Stomach (tissue), 8 donors: ENCODE measurements at regions not wholly inside any gene's neighbourhood (a gene's known extent, or its start where the extent isn't known, plus 50 kb on each side); places are given as distances from the start of the nearest gene placed in this dataset.

ENCODE experiments used
- DNase-seq, 2 donors: peaks; one replicate each; pipeline versions ENCODE4 v3.0.0 to v3.0.0-alpha.2; 2013 to 2019
- H3K27ac ChIP-seq, 5 donors: fragments of 200-600 bp in 4 of 5; sonication (generic) in 4 of 5; one replicate each; pipeline ENCODE4 v1.5.1; 2013 to 2019; ENCODE audit warnings: mild to moderate bottlenecking in 1 of 5, moderate library complexity in 1 of 5
- H3K27me3 ChIP-seq, 3 donors: fragments of 200-600 bp; sonication (generic); one replicate each; pipeline ENCODE4 v1.5.1; 2017 to 2019; ENCODE audit warnings: mixed run types in 1 of 3
- H3K36me3 ChIP-seq, 4 donors: fragments of 200-600 bp; sonication (generic); 1 replicate in 3 of 4; 2 replicates in 1 of 4; pipeline ENCODE4 v1.5.1; 2016 to 2019
- H3K4me1 ChIP-seq, 4 donors: fragments of 200-600 bp; sonication (generic); one replicate each; pipeline ENCODE4 v1.5.1; 2016 to 2019
- H3K4me3 ChIP-seq, 4 donors: fragments of 200-600 bp; sonication (generic) in 3 of 4; one replicate each; pipeline ENCODE4 v1.5.1; 2016 to 2019; ENCODE audit warnings: mild to moderate bottlenecking in 1 of 4
- H3K9me3 ChIP-seq, 4 donors: fragments of 200-600 bp; sonication (generic); one replicate each; pipeline ENCODE4 v1.5.1; 2016 to 2019
- CTCF ChIP-seq, 7 experiments: fragments of 450-650 bp in 4 of 7; fragments of 200-600 bp in 3 of 7; sonication (generic) in 3 of 7; IDR thresholded peaks; one replicate each; pipeline ENCODE4 v1.5.1; 2016 to 2019; ENCODE audit warnings: antibody characterized with exemption in 7 of 7, control low read depth in 2 of 7, mild to moderate bottlenecking in 1 of 7
- EP300 ChIP-seq: sonication (generic); formaldehyde crosslinking; IDR thresholded peaks from one replicate; pipeline ENCODE4 v1.6.1; 2017; ENCODE audit warnings: antibody characterized with exemption
- POLR2A ChIP-seq, 4 donors: fragments of 450-650 bp; IDR thresholded peaks; one replicate each; pipeline ENCODE4 v1.6.1; 2016; ENCODE audit warnings: antibody characterized with exemption in 4 of 4, control low read depth in 2 of 4, mild to moderate bottlenecking in 1 of 4, moderate library complexity in 1 of 4
- POLR2AphosphoS5 ChIP-seq, 3 donors: sonication (generic); formaldehyde crosslinking; IDR thresholded peaks; one replicate each; pipeline ENCODE4 v1.6.1; 2016; ENCODE audit warnings: antibody characterized with exemption in 3 of 3
- WGBS, 5 donors: extraction: QIAGEN DNeasy Blood & Tissue Kit in 3 of 5; methylation state at CpG; one replicate each; pipeline versions ENCODE4 v1.1.5 to v1.1.7; 2013 to 2018; 5-methylcytosine and 5-hydroxymethylcytosine counted together
- intact Hi-C: fragments of 100-400 bp; cut with DNase I; formaldehyde crosslinking; loops from one replicate; pipeline ENCODE4 v1.15.1; 2023; ENCODE audit warnings: low total_unique reads
- donor health status: healthy with polysubstance abuse.
- donor health status: Bipolar disorder and iron deficiency.
- donor health status: healthy.

GRCh38 chr7:28270536-28270935, 89.9 kb upstream of the JAZF1 start:
- no peak overlapping the region for H3K4me3 ChIP-seq
- intact Hi-C loops: no loop called here
- 96 to 100% (median 98%) methylated on average over 11 of the region's 11 CpGs for WGBS, 5 donors
- H3K27ac ChIP-seq: no peak overlapping the region
- no peaks in the 10 kb centered on the region for H3K9me3 ChIP-seq
- no peak for DNase-seq
- no peaks in the 10 kb centered on the region for H3K27me3 ChIP-seq
- H3K4me1 ChIP-seq: peaks cover 0 to 5% (median 0%) of the 10 kb centered on the region in 4 donors
- H3K36me3 ChIP-seq: no peaks in the 10 kb centered on the region
- TF ChIP-seq POLR2A (IDR thresholded peaks at IDR 0.05) (no peak), CTCF (IDR thresholded peaks at IDR 0.05) (no peak), POLR2AphosphoS5 (IDR thresholded peaks at IDR 0.05) (no peak), EP300 (no peak)

- TF ChIP-seq POLR2A (IDR thresholded peaks at IDR 0.05) (no peak), CTCF (IDR thresholded peaks at IDR 0.05) (peak in 5 of 7 experiments; percentile 21 to 50 (median 45))
- peaks cover 0 to 5% (median 0%) of the 10 kb centered on the region in 4 donors for H3K4me1 ChIP-seq
- H3K36me3 ChIP-seq: no peaks in the 10 kb centered on the region
- no peak overlapping the region for H3K4me3 ChIP-seq
- intact Hi-C loops: no loop called here
- H3K27ac ChIP-seq: no peak overlapping the region
- WGBS, 5 donors: 8 to 13% (median 8%) methylated on average over 9 of the region's 9 CpGs
- DNase-seq: peak; percentile 28 to 78
- H3K27me3 ChIP-seq: no peaks in the 10 kb centered on the region
- no peaks in the 10 kb centered on the region for H3K9me3 ChIP-seq
Observed at GRCh38 chr7:28272461-28272877, 91.9 kb upstream of the JAZF1 start.

GRCh38 chr7:28276298-28276697, 95.7 kb upstream of the JAZF1 start:
- H3K27ac ChIP-seq: no peak overlapping the region
- WGBS, 5 donors: 48 to 80% (median 71%) methylated on average over 3 of the region's 3 CpGs
- H3K36me3 ChIP-seq: no peaks in the 10 kb centered on the region
- no peaks in the 10 kb centered on the region for H3K9me3 ChIP-seq
- no peak overlapping the region for H3K4me3 ChIP-seq
- no peak for TF ChIP-seq CTCF (IDR thresholded peaks at IDR 0.05)
- no peak for TF ChIP-seq EP300
- TF ChIP-seq POLR2A (IDR thresholded peaks at IDR 0.05): no peak
- no peak for TF ChIP-seq POLR2AphosphoS5 (IDR thresholded peaks at IDR 0.05)
- intact Hi-C loops: no loop called here
- DNase-seq: no peak
- no peaks in the 10 kb centered on the region for H3K27me3 ChIP-seq
- peaks cover 0 to 5% (median 0%) of the 10 kb centered on the region in 4 donors for H3K4me1 ChIP-seq

- no peak for DNase-seq
- no peaks in the 10 kb centered on the region for H3K27me3 ChIP-seq
- H3K4me3 ChIP-seq: no peak overlapping the region
- WGBS, 5 donors: 35 to 70% (median 53%) methylated on average over 1 of the region's 1 CpG
- H3K27ac ChIP-seq: no peak overlapping the region
- TF ChIP-seq POLR2A (IDR thresholded peaks at IDR 0.05): no peak
- TF ChIP-seq CTCF (IDR thresholded peaks at IDR 0.05): no peak
- no peak for TF ChIP-seq EP300
- no peak for TF ChIP-seq POLR2AphosphoS5 (IDR thresholded peaks at IDR 0.05)
- no peaks in the 10 kb centered on the region for H3K9me3 ChIP-seq
- peaks cover 0 to 3% (median 0%) of the 10 kb centered on the region in 4 donors for H3K4me1 ChIP-seq
- no peaks in the 10 kb centered on the region for H3K36me3 ChIP-seq
- intact Hi-C loops: no loop called here
Observed at GRCh38 chr7:28277364-28277763, 96.8 kb upstream of the JAZF1 start.
